ENCODE measurements at regions not wholly inside any gene's neighbourhood (a gene's known extent, or its start where the extent isn't known, plus 50 kb on each side); places are given as distances from the start of the nearest gene placed in this dataset.

DNA sequence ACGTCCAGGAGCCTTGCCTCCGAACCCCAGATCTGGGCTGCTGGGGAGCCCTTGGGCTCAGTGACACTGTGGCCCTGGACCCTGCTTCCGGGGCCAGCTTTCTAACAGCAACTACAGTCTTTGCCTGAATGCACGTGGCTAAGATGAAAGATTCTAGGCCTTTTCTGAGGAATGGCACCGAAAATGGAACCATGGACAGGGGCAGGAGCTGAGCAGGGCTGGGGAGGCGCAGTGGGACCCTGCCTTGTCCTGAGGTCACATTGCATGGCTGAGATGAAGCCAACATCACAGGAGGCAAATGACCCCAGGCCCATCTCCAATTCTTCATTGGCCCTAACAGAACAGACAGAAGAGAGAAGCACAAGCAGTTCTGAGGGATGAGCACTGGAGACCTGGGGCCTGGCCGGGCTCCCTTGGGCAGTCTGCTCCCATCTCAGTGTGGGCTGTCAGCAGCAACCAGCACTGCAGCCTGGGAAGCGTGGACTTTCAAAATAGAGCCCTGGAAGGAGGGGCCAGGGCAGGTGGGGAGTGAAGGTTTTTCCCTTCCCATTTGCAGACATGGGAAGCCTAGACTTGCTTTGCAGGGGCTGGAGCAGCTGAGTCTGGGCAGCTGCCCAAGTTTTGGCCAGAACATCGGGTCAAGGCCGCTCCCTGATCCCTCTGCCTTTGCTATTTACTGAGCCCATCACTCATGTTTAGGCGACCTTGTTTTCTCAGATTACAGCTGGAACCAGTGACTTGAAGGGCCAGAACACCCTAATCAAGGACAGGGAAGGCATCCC lies 114.4 kb upstream of the TCERG1L start:
- no peak for DNase-seq (ENCODE audit: low read depth in 2 of 2)

DNA sequence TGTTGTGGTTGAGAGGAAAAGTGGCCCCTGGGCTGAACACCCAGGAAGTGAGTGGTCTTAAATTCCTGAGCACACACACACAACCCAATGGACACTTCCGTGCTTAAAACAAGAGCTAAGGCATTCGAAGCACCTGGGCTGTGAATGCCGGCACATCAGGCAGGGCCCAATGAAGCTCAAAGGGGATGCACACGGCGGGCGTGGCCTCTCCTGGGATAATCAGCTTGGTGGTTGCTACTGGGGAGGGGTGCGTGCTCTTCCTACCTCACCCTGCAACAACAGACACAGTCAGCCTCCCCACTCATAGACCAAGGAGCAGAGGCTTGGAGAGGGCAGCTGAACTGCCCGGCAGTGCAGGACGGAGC lies 115.0 kb upstream of the TCERG1L start:
- DNase-seq (ENCODE audit: low read depth in 2 of 2) = no peak

DNA sequence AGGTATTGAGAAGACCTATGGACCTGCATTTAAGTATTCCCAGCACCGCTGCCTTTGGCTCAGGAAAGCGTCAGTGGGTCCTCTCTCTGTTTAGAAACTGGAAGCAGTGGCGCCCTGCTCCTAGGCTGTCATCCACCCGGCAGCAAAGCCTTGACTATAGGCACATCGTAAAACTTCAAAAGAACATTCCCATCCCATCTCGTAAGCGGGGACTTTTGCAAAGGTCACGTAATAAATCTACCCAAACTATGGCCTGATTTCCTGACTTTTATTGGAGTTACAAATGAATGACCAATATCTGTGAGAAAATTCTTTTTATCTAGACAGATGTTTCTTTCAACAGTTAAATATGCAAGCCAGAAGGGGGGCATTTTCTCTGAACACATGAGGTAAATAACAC lies 115.8 kb upstream of the TCERG1L start:
- no peak for DNase-seq (ENCODE audit: low read depth in 2 of 2)

DNA sequence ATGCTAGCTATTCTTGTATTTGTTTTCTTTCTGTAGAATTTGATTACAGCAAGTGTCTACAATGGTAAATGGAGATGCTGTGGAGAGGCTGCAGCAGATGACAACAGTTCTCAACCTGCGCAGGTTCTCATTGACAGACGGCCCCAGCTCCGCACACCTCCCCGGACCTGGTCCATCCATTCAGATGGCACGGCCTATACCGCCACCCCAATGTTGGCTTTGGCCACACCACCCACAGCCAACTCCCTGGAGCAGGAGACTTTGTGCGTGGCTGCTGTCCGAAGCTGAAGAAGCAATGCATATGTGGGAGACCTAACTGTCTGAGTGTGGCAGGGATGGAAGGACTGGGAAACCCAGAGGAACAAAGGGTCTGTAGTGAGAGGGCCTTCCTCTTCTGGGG lies 116.4 kb upstream of the TCERG1L start:
- no peak for DNase-seq (ENCODE audit: low read depth in 2 of 2)

DNA sequence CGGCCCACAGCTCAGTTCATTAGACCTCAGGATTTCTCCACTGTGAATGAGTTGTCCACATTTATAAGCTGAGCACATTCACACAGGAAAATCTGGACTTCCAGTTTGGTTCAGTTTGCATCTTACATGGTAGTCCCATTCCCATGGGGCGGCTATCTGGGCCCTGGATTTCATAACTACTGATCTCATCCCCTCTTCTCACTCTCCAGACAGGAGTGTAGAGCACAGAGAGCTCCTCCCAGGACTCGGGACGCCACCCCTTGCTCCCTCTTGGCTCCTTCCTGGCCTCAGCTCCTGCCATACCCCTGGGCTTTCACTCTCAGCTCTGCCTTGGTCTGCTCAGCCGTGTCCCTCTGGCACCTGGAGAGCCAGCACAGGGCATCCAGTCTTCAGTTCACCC lies 117.6 kb upstream of the TCERG1L start:
- no peak for DNase-seq (ENCODE audit: low read depth in 2 of 2)

DNA sequence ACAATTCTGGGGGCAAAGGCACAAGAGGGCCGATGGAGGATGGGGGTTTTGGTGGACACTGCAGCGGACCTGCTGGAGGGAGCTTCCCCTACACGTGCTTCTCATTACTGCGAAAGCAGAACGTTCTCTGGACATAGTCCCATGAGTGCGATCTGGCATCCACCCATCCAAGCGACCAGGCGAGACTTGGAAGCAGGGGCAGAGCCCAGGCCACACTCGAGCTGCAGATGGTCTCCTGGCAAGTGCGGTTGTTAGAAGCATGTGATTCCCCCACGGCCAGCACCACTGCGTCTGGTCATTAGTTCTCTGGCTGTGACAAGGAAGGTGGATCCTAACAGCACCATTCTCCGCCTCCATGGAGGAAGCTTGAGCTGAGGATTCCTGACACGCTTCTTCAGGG lies 118.4 kb upstream of the TCERG1L start:
- no peak for DNase-seq (ENCODE audit: low read depth in 2 of 2)

DNA sequence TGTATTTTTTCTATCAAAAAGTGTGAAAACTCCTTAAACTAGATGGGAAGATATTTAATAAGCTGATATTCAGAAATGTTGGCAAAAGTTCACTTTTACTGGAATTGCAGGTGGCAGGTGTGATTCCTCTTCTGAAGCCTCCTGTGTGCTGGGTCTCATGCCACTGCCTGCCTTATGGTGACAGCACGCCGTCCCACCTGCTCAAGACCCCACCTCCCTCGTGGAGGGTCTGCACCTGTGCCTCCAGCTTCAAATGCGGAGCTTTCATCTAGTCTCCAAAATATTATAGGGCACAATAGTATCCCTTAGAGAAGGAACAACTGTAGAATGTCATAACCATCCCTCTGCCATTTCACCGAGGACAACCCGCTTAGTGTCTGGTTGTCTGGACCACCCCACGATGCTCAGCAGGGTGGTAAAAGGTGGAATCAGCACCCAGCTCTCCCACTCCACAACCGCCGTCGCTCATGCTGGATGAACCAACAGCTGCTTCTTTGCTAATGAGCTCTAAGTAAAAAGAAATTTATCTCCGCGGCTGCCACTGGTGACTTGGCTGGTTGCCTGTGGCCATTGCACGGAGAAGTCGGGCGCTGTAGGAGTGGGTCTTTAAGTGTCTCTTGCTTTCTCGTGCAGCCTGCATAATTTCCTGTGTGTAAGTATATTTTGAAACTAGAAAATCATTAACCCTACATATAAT lies 119.3 kb upstream of the TCERG1L start:
- DNase-seq (ENCODE audit: low read depth in 2 of 2) = no peak

DNA sequence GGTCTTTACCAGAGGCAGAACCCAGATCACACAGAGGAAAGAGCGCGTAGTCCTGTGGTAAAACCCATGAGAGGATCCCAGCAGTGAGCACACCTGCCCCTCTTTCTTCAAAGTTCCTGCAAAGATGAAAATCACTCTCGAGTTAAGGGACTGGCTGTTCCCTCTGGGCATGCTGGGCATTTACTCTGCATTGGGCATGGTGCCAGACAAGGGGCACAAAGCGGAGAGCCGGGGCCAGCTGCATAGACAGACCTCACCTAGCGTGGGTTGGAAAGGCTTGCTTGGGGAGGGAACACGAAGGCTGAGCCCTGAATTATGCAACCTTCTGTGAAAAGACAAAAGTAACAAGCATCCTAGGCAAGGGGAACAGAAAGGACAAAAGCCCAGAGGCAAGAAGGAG lies 120.0 kb upstream of the TCERG1L start:
- DNase-seq (ENCODE audit: low read depth in 2 of 2) = no peak

DNA sequence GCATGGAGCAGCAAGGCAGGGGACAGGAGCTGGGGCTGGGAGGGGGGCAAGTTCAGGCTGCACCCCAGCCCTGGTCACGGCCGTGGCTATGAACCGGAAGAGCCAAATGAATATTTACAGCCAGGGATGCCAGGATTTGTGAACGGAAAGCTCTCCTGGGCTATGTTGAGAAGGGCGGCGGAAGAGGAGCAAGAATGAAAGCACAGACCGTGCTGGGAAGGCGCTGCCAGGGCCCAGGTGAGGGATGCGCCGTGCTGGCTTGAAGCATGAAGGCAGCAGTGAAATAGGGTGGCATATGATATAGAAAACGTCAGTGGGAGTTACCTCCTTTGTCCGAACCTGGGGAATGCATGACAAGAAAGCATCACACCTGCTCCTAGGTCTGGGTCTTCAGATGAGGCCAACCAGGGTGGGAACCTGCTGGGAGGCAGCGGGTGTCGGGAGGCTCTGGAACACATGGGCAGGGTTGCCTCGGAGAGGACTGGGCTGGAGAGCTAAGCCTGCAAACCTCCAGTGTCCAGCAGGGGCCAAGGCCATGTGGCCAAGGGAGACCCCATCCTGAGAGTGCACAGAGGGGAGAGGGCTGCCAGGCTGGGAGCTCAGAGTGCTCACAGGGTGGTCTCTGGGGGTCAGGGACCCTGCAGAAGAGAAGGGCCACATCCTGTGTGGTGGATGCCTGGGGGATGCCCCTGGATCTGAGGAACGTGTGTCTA lies 120.6 kb upstream of the TCERG1L start:
- no peak for DNase-seq (ENCODE audit: low read depth in 2 of 2)

DNA sequence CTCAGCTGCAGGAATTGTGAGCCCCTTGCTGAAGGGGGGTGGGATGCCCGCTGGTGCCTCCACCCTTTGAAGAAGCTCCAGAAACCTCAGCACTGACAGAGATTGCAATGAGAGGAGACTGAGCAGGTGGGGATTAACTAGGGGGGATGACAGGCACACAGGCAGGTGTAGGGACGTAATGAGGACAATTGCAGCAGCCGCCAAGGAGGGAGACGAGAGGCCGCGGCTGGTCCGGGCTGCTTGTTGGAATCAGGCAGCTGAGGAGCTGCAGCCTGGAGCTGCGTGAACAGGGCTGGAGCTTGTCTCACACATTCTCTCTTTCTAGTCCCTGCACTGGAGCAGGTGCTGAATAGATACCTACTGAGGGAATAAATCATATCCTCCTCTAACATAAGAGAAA lies 122.0 kb upstream of the TCERG1L start:
- no peak for DNase-seq (ENCODE audit: low read depth in 2 of 2)

DNA sequence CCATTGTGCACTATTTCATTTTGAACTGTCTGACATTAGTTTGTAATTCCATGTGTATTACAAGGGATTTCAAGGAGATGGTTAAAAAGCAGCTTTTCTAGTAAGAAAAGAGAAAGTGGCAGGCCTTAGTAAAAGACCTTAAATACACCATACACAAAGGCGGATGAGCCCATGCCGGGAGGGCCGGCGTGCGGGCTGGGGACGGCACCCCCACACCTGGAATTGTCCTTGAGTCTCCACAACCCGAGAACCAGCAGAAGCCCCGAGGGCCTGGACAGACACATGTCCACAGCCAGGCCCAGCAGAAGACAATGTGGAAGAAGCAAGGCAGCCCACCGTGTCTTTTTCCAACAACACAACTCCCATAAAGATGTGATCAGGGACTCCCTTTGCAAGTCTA lies 123.7 kb upstream of the TCERG1L start:
- DNase-seq (ENCODE audit: low read depth in 2 of 2) = no peak

DNA sequence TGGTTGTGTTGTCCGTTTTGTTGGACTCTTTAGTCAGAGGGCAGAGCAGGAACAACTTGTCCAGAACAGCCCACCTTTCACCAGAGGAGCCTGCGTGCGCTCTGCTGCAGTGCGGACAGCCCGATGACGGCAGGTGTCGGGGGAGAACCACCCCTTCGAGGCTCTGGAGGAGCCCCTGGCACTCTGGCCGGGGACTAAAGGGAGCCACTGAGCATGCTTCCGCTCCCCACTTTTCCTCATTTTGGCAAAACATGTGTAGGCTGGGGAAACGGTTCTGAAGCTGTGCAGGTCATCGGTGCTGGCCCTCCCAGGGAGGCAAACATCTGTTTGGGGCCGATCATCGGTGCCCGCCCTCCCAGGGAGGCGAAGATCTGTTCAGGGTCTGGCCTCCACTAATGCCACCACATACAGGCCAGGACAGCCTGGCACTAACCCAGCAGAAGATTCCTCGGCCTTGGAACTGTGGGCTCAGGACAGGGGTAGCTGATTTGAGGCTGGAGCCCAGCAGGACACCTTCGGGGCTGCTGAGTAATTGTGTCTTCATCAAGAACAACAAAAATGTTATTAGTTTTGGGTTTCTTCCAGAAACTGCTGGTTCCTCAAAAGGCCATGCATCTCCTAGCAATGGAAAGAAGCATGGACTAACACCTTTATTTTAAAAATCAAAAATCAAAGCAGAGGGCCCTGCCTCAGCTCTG lies 124.4 kb upstream of the TCERG1L start:
- no peak for DNase-seq (ENCODE audit: low read depth in 2 of 2)

DNA sequence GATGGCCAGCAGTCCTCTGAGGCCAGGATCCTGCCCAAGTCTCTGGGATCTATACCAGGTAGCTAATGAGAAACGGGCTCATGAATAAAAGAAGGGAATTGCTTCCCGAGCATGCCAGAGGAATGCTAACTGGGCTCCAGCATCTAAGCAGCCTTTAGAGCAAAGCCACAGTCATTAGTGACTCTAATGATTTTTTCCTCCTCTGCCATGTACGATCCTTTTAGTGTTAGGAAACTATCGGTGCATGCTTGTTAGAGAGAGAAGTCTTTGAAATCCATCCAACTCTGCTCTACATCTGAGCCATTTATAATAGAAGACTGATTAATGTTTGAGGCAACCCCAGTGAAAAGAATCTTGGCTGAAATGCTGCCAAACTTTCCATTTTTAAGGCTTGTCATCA lies 124.9 kb upstream of the TCERG1L start:
- DNase-seq (ENCODE audit: low read depth in 2 of 2) = no peak

DNA sequence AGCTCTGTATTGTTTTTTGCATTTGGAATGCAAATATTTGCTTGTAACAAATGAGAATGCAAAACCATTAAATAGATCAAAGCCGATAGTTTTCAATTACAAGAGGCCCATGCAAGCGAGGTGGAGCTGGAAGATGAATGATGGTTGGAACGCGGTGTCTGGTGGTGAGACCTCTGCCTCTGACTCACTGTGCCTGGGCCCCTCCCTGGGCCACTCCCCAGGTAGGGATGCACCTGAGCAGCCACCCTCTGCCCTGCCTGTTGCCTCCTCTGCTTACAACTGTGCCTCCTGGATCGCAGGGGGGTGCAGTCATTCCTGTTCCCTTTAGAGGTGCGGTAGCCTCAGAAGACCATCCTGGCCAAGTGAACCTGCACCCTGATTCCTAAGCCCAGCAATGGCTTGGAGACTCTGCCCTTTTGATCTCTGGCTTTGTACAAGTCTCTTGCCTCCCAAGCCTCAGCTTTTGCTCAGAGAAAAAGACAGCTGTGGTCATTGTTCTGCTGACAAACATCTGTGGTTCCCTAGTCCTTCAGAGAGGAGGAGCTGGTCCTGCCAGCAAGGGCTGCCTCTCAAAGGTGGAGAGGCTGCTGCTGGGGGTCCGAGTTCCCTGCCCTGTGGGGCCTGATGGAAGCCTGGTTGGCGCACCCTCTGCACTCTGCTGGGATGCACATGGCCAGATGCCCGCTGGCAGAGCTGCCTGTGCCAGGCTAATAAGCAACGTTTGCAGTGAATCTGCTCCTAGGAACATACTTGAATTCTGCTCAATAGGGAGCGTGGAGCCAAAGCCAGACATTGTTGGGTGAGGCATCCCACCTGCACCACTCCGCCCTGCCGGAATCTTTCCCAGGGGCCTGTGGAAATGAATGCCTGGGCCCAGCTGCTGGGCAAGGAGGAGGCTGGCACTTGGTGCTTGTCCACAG lies 126.3 kb upstream of the TCERG1L start:
- DNase-seq (ENCODE audit: low read depth in 2 of 2) = no peak

DNA sequence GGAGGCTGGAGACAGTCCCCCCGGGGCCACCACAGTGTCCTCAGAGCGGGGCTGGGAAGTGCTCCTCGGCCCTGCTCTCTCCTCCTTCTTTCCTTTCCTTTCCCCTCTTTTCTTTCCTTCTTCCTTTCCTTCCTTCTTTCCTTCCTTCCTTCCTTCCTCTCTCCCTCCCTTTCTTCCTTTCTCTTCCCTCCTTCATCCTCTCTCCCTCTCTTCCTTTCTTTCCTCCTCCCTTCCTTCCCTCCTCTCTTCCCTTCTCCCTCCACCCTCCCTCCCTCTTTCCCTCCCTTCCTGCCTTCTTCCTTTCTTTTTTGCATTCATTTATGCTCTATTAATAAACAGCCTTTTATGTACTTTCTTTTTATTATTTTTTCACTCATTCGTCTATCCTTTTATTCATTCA lies 127.1 kb upstream of the TCERG1L start:
- DNase-seq (ENCODE audit: low read depth in 2 of 2) = no peak

DNA sequence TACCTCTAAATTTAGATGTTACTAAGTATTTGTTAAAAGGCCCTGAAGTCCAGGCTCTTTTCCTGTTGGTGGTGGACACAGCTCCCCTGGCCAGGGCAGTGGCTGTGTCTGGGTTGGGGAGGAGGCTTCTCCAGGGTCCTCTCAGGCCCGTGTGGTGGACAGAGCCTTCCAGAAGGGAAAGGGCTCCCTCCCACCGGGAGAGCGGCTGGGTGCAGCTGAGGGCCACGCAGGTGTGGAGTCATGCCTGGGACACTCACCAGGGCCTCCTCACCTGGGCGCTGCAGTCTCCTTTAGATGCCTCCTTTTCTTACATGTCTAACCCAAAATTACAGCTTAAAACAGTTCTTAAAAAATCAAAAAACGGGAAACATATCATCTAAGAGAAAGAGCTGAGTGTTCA lies 128.2 kb upstream of the TCERG1L start:
- no peak for DNase-seq (ENCODE audit: low read depth in 2 of 2)

DNA sequence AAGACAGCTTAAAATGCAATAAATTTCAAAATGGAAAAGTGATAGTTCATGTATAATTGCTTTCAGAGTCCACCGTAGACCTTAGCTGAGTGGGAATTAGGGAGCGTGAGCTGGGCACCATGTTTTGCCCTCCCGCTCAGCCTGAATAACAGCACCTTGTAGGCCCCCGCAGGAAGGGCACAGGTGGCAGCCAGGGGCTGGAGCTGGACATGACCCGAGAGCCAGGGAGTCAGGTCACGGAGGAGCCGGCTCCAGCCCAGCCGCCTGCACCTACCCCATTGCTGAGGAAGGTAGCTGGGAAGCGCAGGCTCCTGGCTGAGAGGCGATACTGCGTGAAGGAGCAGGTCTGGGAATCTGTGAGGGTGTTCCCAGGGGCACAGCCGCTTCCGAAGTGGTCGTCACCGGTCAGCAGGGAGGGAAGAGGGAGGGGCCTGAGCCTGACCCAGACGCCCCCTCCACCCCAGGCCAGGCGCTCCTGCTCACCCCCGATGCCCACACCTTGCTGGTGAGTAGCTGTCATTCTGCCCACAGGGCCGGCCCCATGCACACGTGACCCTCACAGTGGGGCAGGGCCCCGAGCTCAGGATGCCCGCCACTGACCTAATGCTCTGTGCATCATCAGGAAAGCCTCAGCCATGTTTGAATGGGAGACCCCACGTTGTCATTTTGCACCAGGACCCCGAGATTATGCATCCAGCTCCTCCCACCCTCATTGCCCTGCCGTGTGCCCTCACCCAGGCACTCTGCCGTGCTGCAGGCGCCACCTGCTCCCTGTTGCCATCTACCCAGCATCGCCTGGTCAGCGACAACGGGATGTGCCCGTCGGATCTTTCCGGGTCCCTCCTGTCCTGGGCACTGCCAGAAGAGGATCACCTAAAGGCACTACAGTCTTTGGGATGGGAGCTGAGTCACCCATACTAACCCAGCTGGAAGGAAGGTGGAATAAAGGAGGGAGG lies 129.2 kb upstream of the TCERG1L start:
- no peak for DNase-seq (ENCODE audit: low read depth in 2 of 2)

DNA sequence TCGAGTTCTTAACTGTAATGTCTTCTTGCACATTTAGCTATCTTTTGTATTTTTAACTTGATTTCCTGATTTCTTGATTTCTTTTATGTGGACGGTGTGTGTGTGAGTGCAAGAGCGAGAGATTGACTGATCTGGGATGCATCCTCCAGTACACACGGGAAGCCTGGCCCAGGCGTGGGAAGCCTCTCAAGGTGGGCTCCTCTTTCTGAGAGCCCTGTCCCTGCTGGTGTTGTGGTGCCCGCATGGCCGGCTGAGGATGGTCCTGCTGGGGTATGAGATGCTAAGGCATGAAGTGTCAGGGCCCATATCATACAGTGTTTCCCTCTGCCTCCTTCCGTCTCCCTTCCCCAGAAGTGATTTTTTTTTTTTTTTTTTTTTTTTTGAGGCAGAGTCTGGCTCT lies 130.8 kb upstream of the TCERG1L start:
- no peak for DNase-seq (ENCODE audit: low read depth in 2 of 2)

DNA sequence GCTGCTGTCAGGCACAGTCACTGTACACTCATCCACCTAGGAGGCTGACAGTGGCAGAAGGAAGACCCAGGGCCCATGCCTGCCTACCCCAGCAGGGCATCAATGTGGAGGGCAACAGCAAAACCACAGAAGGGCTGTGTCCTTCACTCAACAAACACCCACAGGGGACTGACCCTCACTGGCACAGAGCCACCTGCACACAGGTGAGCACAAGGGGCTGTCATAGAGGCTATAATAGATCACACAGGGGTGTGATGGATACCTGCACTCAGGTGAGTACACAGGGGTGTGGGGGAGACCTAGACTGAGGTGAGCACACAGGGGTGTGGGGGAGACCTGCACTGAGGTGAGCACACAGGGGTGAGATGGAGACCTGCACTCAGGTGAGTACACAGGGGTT lies 132.8 kb upstream of the TCERG1L start:
- no peak for DNase-seq (ENCODE audit: low read depth in 2 of 2)

DNA sequence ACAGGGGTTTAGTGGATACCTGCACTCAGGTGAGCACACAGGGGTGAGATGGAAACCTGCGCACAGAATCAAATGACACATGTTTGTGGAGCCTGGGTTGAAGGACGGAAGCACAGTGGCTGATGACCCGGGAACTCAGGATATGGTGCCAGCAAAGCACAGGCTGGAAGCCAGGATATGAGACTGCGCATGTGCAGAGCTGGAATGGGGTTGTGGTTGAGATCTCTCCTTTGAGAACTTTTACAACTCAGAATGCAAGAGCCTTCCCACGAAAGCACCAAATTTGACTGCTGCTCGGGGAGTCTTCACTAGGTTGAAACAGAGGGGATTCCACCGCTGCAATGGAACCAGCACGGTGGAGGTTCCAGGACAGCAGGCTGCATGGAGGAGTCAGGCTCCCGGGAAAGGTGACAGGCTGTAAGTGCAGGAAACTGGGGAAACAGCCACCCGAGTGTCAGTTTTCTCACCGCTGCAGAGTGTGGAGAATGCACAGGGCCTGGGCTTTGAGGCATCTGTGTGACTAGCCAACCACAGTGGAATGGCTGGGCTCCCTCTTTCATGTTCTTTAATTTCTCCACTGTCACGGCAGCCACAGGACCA lies 133.4 kb upstream of the TCERG1L start:
- DNase-seq (ENCODE audit: low read depth in 2 of 2) = no peak

Measured in stimulated activated CD8-positive, alpha-beta memory T cell treated with anti-CD3 and anti-CD28 coated beads, Interleukin-7, amount 100 ng/mL, for 4 hours (primary cell).